Activated CD8-positive, alpha-beta T cell treated with anti-CD3 and anti-CD28 coated beads, Interleukin-2, amount 10 ng/mL, durations not matched to agents 7 days and 5 days (primary cell): ENCODE measurements at regions not wholly inside any gene's neighbourhood (a gene's known extent, or its start where the extent isn't known, plus 50 kb on each side); places are given as distances from the start of the nearest gene placed in this dataset.

Source experiments
- ATAC-seq: fragments of 150-1000 bp; cut with Tn5 transposase; one replicate; pipeline ENCODE4 v1.10.0; 2021; ENCODE audit warnings: moderate library complexity
- CTCF ChIA-PET: fragments of 350-600 bp; sonication (Branson Sonifier 250); formaldehyde crosslinking; loops from one replicate; lab custom pipeline; 2021; ENCODE audit warnings: antibody characterized with exemption; lab: Charles Lee
- POLR2A ChIA-PET: fragments of 350-600 bp; sonication (Branson Sonifier 250); formaldehyde crosslinking; loops from one replicate; lab custom pipeline; 2021; ENCODE audit warnings: antibody characterized with exemption; lab: Charles Lee
- DNase-seq: peaks from one replicate; pipeline ENCODE4 v3.0.0-alpha.2; 2020
- H3K27ac Mint-ChIP-seq: one replicate; pipeline ENCODE4 v1.8.0; 2021; ENCODE audit warnings: mild to moderate bottlenecking, mixed read lengths
- H3K27me3 Mint-ChIP-seq: one replicate; pipeline ENCODE4 v1.8.0; 2021; ENCODE audit warnings: low read depth, mixed read lengths
- H3K36me3 Mint-ChIP-seq: one replicate; pipeline ENCODE4 v1.8.0; 2021; ENCODE audit warnings: low read depth, mixed read lengths
- H3K4me1 Mint-ChIP-seq: one replicate; pipeline ENCODE4 v1.8.0; 2021; ENCODE audit warnings: low read depth, mixed read lengths
- H3K4me3 Mint-ChIP-seq: one replicate; pipeline ENCODE4 v1.8.0; 2021; ENCODE audit warnings: mild to moderate bottlenecking, mixed read lengths
- H3K9me3 Mint-ChIP-seq: one replicate; pipeline ENCODE4 v1.8.0; 2022; ENCODE audit warnings: mixed read lengths; ENCODE audit not compliant: insufficient read depth

DNA sequence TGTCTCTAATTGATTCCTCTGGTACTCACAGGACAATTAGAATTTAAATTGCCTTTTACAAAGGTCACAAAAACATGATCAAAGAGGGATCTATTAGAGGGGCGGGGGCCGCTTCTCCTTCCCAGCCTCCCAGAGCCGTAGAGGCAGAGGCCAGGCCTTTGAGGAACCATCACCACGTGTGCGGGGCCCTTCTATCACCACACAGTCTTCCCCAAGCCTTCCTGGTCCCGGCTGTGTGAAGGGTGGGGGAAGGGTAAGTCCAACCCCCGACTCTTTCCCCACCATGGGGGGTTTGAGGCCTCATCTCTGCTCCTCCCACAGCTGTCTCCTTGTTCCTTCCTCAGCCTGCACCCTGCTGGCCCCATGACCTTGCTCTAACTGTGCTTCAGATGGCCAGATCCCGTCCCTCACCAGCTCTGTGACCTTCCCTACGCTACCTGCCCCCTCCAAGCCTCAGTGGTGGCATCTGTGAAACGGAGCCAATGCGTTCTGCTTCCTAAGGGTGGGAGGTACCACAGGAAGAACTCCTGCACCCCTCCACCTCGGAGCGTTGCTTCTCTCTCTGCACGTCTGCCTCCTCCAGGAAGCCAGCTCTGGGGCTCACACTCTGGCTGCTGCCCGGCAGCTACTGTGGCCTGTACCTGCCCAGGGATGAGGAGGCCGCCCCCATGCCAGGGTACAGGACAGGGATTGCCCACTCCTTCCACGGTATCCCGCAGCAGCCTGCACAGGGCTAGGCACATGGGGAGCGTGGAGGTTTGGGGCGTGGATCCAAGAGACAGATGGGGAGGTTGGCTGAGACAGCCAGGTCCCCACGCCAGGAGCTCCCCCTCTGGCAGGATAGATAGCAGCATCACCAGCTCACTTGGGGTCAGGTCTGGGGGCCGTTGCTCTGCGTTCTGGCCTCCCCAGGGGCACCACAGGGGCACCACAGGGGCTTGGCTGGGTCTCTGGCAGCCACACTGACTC is 83.8 kb downstream of the LINGO1 start:
- CTCF ChIA-PET: no interaction called here
- ATAC-seq: no peak
- no peaks in the 10 kb centered on the region for H3K36me3 Mint-ChIP-seq
- H3K4me3 Mint-ChIP-seq: no peak overlapping the region
- no peak overlapping the region for H3K27ac Mint-ChIP-seq
- POLR2A ChIA-PET: no interaction called here
- H3K9me3 Mint-ChIP-seq: no peaks in the 10 kb centered on the region
- H3K27me3 Mint-ChIP-seq: no peaks in the 10 kb centered on the region
- no peaks in the 10 kb centered on the region for H3K4me1 Mint-ChIP-seq
- DNase-seq: no peak

DNA sequence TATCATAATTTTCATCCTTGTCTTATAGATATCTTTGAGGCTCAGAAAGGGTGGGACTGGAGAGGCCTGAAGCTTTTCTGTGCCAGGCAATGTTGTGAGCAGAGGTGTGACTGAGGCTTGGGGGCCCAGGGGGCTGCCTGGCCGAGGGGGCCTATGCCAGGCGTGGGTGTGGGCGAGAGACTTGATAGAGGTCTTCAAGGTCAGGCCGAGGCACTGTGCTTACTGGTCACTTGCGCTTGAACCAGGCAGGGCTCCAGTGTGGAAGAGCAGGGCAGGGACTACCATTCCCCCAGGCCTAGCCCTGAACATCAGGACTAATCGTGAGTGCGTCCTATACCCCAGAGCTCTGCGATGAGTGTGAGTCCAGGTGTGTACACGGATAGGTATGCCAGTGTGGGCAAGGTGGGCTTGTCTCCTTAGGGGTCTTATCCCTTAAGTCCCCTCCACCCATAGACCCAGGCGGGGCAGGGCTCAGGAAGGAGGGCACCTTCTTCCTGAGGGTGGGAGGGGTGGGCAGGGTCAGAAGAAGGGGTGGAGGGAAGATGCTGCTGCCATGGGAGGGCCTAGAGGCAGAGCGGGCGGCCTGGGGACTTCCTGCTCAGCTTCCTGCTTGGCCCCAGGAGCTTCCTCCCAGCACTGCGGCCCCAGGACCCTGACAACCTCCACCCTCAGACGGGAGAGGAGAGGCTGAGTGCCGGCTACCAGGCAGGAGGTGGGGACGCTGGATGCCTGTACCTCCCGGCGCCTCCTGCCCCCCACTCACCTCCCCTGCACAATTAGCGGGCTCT is 84.7 kb downstream of the LINGO1 start:
- Mint-ChIP-seq H3K36me3 (no peaks in the 10 kb centered on the region), H3K4me3 (no peak overlapping the region), H3K27me3 (no peaks in the 10 kb centered on the region), H3K4me1 (peaks cover 5% of the 10 kb centered on the region), H3K27ac (no peak overlapping the region), H3K9me3 (no peaks in the 10 kb centered on the region)
- ChIA-PET POLR2A (no interaction called here), CTCF (interaction anchor here (2.0 kb wide), 1 partner anchor 429 kb away, joined by 8 read pairs; no protein-coding TSS in a partner anchor)
- DNase-seq: no peak
- ATAC-seq: no peak

DNA sequence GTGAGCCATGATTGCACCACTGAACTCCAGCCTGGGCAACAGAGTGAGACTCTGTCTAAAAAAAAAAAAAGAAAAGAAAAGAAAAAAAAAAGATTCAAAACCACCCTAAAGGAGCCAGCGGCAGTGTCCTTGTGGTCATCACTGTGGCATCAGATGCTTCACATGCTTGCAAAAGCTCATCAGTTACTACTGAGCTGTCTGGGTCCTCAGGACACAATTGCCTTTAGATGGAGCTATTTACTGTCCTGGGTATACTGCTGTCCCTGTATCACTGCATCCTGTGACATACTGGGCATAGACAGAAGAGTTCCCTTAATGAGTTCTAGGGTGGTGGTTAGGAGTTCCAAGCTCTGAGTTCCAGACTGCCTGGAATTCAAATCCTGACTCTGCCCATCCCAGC is 85.8 kb downstream of the LINGO1 start:
- CTCF ChIA-PET: interaction anchor here (0.8 to 8.1 kb wide), 4 partner anchors 362 to 443 kb away, joined by 3 to 216 read pairs (median 6); no protein-coding TSS in a partner anchor
- ATAC-seq: no peak

DNA sequence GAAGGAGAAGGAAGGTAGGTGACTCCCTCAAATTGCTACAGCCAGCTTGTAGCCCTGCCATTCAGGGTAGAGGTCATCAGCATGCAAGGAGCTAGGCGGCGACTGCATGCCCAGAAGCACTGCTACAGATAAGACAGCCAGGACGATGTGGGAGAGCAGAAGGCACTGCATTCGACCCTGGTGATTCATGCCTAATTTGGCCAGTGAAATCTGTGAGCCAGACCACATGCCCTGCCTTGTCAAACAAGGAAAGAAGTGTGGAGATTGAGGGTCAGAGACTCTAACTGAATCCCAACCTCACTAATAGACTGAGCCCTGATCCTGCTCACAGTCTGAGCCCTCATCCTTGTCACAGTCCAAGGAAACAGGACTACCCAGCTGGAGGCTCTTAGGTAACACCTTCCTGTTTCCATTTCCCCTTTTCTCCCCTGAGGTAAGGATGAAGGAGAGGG is 86.6 kb downstream of the LINGO1 start:
- Mint-ChIP-seq H3K4me1 (peaks cover 11% of the 10 kb centered on the region), H3K4me3 (no peak overlapping the region), H3K27me3 (no peaks in the 10 kb centered on the region), H3K27ac (no peak overlapping the region), H3K36me3 (no peaks in the 10 kb centered on the region), H3K9me3 (no peaks in the 10 kb centered on the region)
- ATAC-seq: no peak
- CTCF ChIA-PET: interaction anchor here (0.8 to 8.1 kb wide), 3 partner anchors 361 to 437 kb away, joined by 3 to 216 read pairs (median 8); no protein-coding TSS in a partner anchor
- POLR2A ChIA-PET: no interaction called here
- no peak for DNase-seq

More for the DNA sequence above, 85.8 kb downstream of the LINGO1 start:
- Mint-ChIP-seq H3K4me1 (peaks cover 11% of the 10 kb centered on the region), H3K27ac (no peak overlapping the region), H3K27me3 (no peaks in the 10 kb centered on the region), H3K9me3 (no peaks in the 10 kb centered on the region), H3K36me3 (no peaks in the 10 kb centered on the region), H3K4me3 (no peak overlapping the region)
- POLR2A ChIA-PET: no interaction called here
- no peak for DNase-seq

DNA sequence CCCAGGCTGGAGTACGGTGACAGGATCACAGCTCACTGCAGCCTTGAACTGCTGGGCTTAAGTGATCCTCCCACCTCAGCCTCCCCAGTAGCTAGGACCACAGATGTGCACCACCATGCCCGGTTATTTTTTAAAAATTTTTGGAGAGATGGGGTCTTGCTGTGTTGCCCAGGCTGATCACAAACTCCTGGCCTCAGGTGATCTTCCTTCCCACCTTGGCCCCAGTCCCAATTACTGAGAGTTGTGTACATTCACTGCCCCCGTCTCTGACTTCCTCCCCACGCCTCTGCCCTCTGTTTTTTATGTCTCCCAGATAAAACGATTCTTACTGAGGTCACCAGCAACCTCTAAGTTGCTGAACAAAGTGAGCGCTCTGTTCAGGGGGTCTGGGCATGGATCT is 87.7 kb downstream of the LINGO1 start:
- H3K4me1 Mint-ChIP-seq: peaks cover 11% of the 10 kb centered on the region
- H3K27me3 Mint-ChIP-seq: no peaks in the 10 kb centered on the region
- DNase-seq (no peak), ATAC-seq (no peak)
- no peak overlapping the region for H3K27ac Mint-ChIP-seq
- H3K4me3 Mint-ChIP-seq: no peak overlapping the region
- POLR2A ChIA-PET: no interaction called here
- CTCF ChIA-PET: interaction anchor here (8.1 kb wide), 1 partner anchor 360 kb away, joined by 216 read pairs; no protein-coding TSS in a partner anchor
- H3K9me3 Mint-ChIP-seq: no peaks in the 10 kb centered on the region
- no peaks in the 10 kb centered on the region for H3K36me3 Mint-ChIP-seq

DNA sequence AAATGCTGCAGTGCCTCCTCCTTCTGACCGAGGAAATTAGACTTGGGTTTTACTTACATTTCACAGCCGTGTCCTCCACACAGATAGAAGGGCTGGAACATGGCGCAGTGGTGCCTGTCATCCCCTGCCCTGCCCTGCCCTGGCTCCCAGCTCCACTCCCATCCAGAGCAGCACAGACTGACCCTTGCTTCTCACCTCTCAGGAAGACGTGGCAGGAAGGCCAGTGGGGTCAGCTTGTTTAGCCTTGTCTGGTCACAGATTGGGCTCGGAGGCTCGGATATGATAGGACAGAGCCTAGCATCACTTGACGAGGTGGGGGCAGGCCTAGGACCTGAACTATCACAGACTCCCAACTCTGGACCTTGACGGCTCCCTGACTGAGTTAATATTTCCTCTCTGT is 88.5 kb downstream of the LINGO1 start:
- DNase-seq: no peak
- no peak for ATAC-seq
- no peaks in the 10 kb centered on the region for H3K9me3 Mint-ChIP-seq
- no peaks in the 10 kb centered on the region for H3K27me3 Mint-ChIP-seq
- ChIA-PET POLR2A (interaction anchor here (0.7 kb wide), 1 partner anchor 435 kb away, joined by 3 read pairs; no protein-coding TSS in a partner anchor), CTCF (interaction anchor here (0.5 to 8.1 kb wide), 46 partner anchors 8 to 902 kb away, joined by 3 to 216 read pairs (median 6); no protein-coding TSS in a partner anchor)
- peaks cover 11% of the 10 kb centered on the region for H3K4me1 Mint-ChIP-seq
- H3K27ac Mint-ChIP-seq: no peak overlapping the region
- peak overlapping the region; percentile 77 for H3K4me3 Mint-ChIP-seq
- H3K36me3 Mint-ChIP-seq: no peaks in the 10 kb centered on the region

DNA sequence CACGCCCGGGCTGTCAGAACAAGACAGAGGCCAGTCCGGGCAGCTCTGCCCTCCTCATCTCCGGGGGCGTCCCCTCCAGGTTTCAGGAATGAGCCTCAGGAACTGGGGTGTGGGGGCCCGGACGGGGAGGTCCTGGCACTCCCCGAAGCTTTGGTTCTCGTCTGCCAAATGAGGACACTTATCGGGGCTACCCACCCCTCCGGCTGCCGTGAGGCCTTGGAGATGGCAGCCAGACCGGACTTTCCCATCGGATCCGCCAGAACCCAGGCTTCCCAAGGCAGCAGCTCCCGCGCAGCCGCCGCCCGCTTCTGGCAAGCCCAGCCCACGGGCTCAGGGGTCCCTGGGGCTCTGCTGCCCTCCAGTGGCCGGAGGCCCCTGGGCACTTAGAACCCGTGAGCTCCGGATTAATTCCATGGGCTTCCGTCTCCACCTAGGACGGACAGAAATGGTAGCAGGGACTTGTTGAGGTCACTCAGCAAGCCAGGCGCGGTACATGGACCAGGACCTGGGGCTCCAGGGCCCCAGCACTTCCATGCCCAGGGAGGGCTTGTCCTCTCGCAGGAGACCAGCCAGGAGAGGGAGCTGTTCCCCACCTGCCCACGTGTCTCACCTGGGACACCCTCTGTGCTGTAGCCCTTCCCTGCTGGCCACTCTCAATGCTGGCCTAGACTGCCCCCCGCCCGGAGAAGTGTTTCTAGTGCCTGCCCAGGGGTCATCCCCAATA is 89.4 kb downstream of the LINGO1 start:
- H3K4me1 Mint-ChIP-seq: peaks cover 11% of the 10 kb centered on the region
- peak overlapping the region; percentile 77 for H3K4me3 Mint-ChIP-seq
- POLR2A ChIA-PET: interaction anchor here (0.5 to 1.1 kb wide), 3 partner anchors 133 to 1232 kb away, joined by 3 to 4 read pairs (median 3); partner anchors contain the start of gene ETFA
- no peaks in the 10 kb centered on the region for H3K9me3 Mint-ChIP-seq
- CTCF ChIA-PET: interaction anchor here (0.5 to 8.1 kb wide), 88 partner anchors 8 to 1299 kb away, joined by 3 to 216 read pairs (median 5); partner anchors contain the start of genes HMG20A, RCN2 and SCAPER
- peak; percentile 82 for DNase-seq
- ATAC-seq: peak; percentile 96
- peak overlapping the region; percentile 57 for H3K27ac Mint-ChIP-seq
- H3K27me3 Mint-ChIP-seq: no peaks in the 10 kb centered on the region
- H3K36me3 Mint-ChIP-seq: no peaks in the 10 kb centered on the region

DNA sequence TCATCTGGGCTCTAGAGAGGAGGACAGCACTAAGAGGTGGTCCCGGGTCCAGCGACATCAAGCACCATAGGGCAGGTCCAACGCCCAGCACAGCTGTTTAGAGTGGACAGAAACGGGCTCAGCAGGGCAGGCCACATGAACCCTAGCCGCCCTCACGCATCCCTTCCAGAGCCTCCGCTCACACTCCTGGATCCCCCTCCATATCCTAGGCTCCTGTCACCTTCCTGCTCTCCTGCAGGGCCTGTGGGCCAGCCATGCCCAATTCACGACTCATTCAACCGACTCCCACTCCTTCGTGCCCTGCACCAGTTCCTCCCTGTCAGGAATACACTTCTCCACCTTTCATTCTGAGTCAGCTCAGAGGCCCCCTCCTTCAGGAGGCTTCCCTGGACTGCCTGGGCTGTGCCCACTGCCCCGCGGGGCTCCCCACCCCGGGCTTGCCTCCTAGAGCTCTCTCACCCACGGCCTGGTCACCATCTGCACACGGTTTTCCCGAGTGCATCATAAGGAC is 90.2 kb downstream of the LINGO1 start:
- Mint-ChIP-seq H3K27me3 (no peaks in the 10 kb centered on the region), H3K4me1 (peaks cover 11% of the 10 kb centered on the region), H3K36me3 (no peaks in the 10 kb centered on the region), H3K9me3 (no peaks in the 10 kb centered on the region), H3K4me3 (peak overlapping the region; percentile 77), H3K27ac (no peak overlapping the region)
- no peak for ATAC-seq
- DNase-seq: no peak
- CTCF ChIA-PET: interaction anchor here (0.7 to 8.1 kb wide), 70 partner anchors 8 to 675 kb away, joined by 3 to 216 read pairs (median 5); partner anchors contain the start of genes HMG20A, RCN2 and SCAPER
- POLR2A ChIA-PET: interaction anchor here (1.1 kb wide), 1 partner anchor 132 kb away, joined by 4 read pairs; no protein-coding TSS in a partner anchor

DNA sequence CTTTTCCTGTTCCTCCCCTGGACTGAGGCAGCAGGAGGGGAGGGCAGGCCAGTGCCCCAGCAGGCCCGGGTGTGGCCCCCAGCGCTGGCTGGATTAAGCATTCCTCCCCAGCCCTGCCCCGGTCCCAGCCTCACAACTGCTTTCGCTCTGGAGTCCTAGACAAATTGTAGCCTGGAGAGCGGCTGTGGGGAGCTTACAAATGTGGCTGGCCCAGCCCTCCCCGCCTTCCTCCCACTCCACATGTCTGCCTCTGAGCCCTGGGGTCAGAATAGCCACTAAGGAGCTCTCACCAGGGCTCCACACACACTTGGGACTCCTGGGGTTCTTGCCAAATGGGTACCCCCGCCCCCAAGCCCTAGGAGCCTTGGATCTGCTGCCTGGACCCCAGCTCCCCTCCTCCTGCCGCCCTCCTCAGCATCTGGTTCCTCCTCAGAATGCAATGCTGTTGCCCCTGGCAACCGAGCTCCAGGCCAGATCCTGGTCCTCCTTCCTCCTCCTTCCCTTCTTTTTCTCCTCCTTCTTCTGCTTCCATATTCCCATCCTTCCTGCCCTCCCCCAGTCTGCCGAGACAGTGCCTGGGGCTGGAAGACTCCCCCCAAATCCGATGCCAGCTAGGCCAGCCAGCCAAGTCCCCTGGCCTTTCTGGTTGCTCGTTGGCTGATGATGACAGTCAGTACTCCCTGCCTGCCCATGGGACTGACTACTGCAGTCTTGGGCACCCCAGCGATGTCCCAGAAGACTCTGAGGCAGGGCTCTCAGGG is 91.1 kb downstream of the LINGO1 start:
- H3K4me1 Mint-ChIP-seq: peaks cover 11% of the 10 kb centered on the region
- CTCF ChIA-PET: interaction anchor here (0.8 to 8.1 kb wide), 9 partner anchors 9 to 569 kb away, joined by 3 to 216 read pairs (median 16); no protein-coding TSS in a partner anchor
- no peaks in the 10 kb centered on the region for H3K36me3 Mint-ChIP-seq
- POLR2A ChIA-PET: interaction anchor here (0.6 kb wide), 1 partner anchor 242 kb away, joined by 3 read pairs; no protein-coding TSS in a partner anchor
- no peak overlapping the region for H3K27ac Mint-ChIP-seq
- H3K4me3 Mint-ChIP-seq: no peak overlapping the region
- no peaks in the 10 kb centered on the region for H3K27me3 Mint-ChIP-seq
- no peak for DNase-seq
- no peak for ATAC-seq
- H3K9me3 Mint-ChIP-seq: no peaks in the 10 kb centered on the region
